RCC 7860 (cell line): ENCODE measurements at regions not wholly inside any gene's neighbourhood (a gene's known extent, or its start where the extent isn't known, plus 50 kb on each side); places are given as distances from the start of the nearest gene placed in this dataset.
A peak's percentile ranks its signal among the peaks of the same experiment; 100 is the strongest.

Experiments
- DNase-seq: peaks from one replicate; pipeline ENCODE4 v3.0.0-alpha.2; 2015; ENCODE audit warnings: low spot score
- FAIRE-seq: peaks from 2 replicates; lab custom pipeline; 2012; peaks lifted over from hg19 to GRCh38; lab: Jason Lieb, UNC

GRCh38 chr11:69411257-69411924 is 70.1 kb upstream of the LINC01488 start:
- FAIRE-seq = no peak
- DNase-seq = no peak

GRCh38 chr11:69413015-69413801 is 68.3 kb upstream of the LINC01488 start:
- DNase-seq (no peak), FAIRE-seq (no peak)

GRCh38 chr11:69413993-69414392 is 67.5 kb upstream of the LINC01488 start:
- no peak for DNase-seq

GRCh38 chr11:69414773-69415187 is 66.7 kb upstream of the LINC01488 start:
- no peak for DNase-seq

More at GRCh38 chr11:69413993-69414392, 67.5 kb upstream of the LINC01488 start:
- FAIRE-seq = no peak

GRCh38 chr11:69415411-69416142 is 65.9 kb upstream of the LINC01488 start:
- FAIRE-seq (no peak), DNase-seq (no peak)

More at GRCh38 chr11:69414773-69415187, 66.7 kb upstream of the LINC01488 start:
- no peak for FAIRE-seq

GRCh38 chr11:69416143-69416515 is 65.3 kb upstream of the LINC01488 start:
- no peak for DNase-seq
- no peak for FAIRE-seq

- no peak for FAIRE-seq
- no peak for DNase-seq
Observed at GRCh38 chr11:69416762-69417698, 64.4 kb upstream of the LINC01488 start.

GRCh38 chr11:69417699-69418085 is 63.8 kb upstream of the LINC01488 start:
- no peak for DNase-seq
- no peak for FAIRE-seq

- no peak for DNase-seq
- FAIRE-seq = no peak
Observed at GRCh38 chr11:69418576-69419296, 62.7 kb upstream of the LINC01488 start.

GRCh38 chr11:69419662-69420395 is 61.6 kb upstream of the LINC01488 start:
- DNase-seq = peak; percentile 95
- FAIRE-seq = peak; percentile 93

- no peak for DNase-seq
- no peak for FAIRE-seq
Observed at GRCh38 chr11:69422645-69423044, 58.8 kb upstream of the LINC01488 start.

GRCh38 chr11:69423181-69423580 is 58.3 kb upstream of the LINC01488 start:
- DNase-seq = no peak
- FAIRE-seq = no peak

- DNase-seq (no peak), FAIRE-seq (peak; percentile 52)
Observed at GRCh38 chr11:69423611-69424385, 57.7 kb upstream of the LINC01488 start.

- FAIRE-seq = no peak
- DNase-seq = no peak
Observed at GRCh38 chr11:69424748-69425147, 56.7 kb upstream of the LINC01488 start.

- no peak for FAIRE-seq
- no peak for DNase-seq
Observed at GRCh38 chr11:69425444-69425843, 56.0 kb upstream of the LINC01488 start.

- FAIRE-seq (no peak), DNase-seq (no peak)
Observed at GRCh38 chr11:69425895-69426544, 55.4 kb upstream of the LINC01488 start.

- FAIRE-seq (no peak), DNase-seq (no peak)
Observed at GRCh38 chr11:69427337-69427736, 54.1 kb upstream of the LINC01488 start.
